ENCODE measurements at regions not wholly inside any gene's neighbourhood (a gene's known extent, or its start where the extent isn't known, plus 50 kb on each side); places are given as distances from the start of the nearest gene placed in this dataset.

- Histone ChIP-seq H3K9me3 (ENCODE audit: insufficient read depth, low read length) (no peaks in the 10 kb centered on the region), H3K4me3 (ENCODE audit: insufficient read length, low read depth) (no peak overlapping the region), H3K27me3 (ENCODE audit: insufficient read depth, insufficient read length) (no peaks in the 10 kb centered on the region), H3K36me3 (ENCODE audit: insufficient read depth, insufficient read length, low read length) (no peaks in the 10 kb centered on the region), H3K9ac (ENCODE audit: insufficient read length, low read depth) (no peak overlapping the region), H3K4me1 (ENCODE audit: insufficient read depth, insufficient read length) (no peaks in the 10 kb centered on the region)
- TF ChIP-seq ZNF274 (IDR thresholded peaks at IDR 0.05; ENCODE audit: low read depth, low read length), result no peak
- TF ChIP-seq YY1 (IDR thresholded peaks at IDR 0.05; ENCODE audit: insufficient read depth, insufficient read length), result no peak
- TF ChIP-seq SUZ12 (IDR thresholded peaks at IDR 0.05; ENCODE audit: extremely low read depth, insufficient read depth, insufficient read length), result no peak
- no peak for DNase-seq (ENCODE audit: low read depth, low spot score)
Measured at GRCh38 chr4:181613200-181613599, 630.0 kb upstream of the TENM3 start.

- Histone ChIP-seq H3K9me3 (ENCODE audit: insufficient read depth, low read length) (no peaks in the 10 kb centered on the region), H3K36me3 (ENCODE audit: insufficient read depth, insufficient read length, low read length) (no peaks in the 10 kb centered on the region), H3K9ac (ENCODE audit: insufficient read length, low read depth) (no peak overlapping the region), H3K4me3 (ENCODE audit: insufficient read length, low read depth) (no peak overlapping the region), H3K27me3 (ENCODE audit: insufficient read depth, insufficient read length) (no peaks in the 10 kb centered on the region), H3K4me1 (ENCODE audit: insufficient read depth, insufficient read length) (no peaks in the 10 kb centered on the region)
- TF ChIP-seq YY1 (IDR thresholded peaks at IDR 0.05; ENCODE audit: insufficient read depth, insufficient read length), result no peak
- TF ChIP-seq ZNF274 (IDR thresholded peaks at IDR 0.05; ENCODE audit: low read depth, low read length), result no peak
- TF ChIP-seq SUZ12 (IDR thresholded peaks at IDR 0.05; ENCODE audit: extremely low read depth, insufficient read depth, insufficient read length), result no peak
- no peak for DNase-seq (ENCODE audit: low read depth, low spot score)
Measured at GRCh38 chr4:181618038-181618618, 625.1 kb upstream of the TENM3 start.

- DNase-seq (ENCODE audit: low read depth, low spot score), result no peak
- Histone ChIP-seq H3K9ac (ENCODE audit: insufficient read length, low read depth) (no peak overlapping the region), H3K27me3 (ENCODE audit: insufficient read depth, insufficient read length) (no peaks in the 10 kb centered on the region), H3K36me3 (ENCODE audit: insufficient read depth, insufficient read length, low read length) (no peaks in the 10 kb centered on the region), H3K9me3 (ENCODE audit: insufficient read depth, low read length) (no peaks in the 10 kb centered on the region), H3K4me1 (ENCODE audit: insufficient read depth, insufficient read length) (no peaks in the 10 kb centered on the region), H3K4me3 (ENCODE audit: insufficient read length, low read depth) (no peak overlapping the region)
- TF ChIP-seq ZNF274 (IDR thresholded peaks at IDR 0.05; ENCODE audit: low read depth, low read length) (no peak), SUZ12 (IDR thresholded peaks at IDR 0.05; ENCODE audit: extremely low read depth, insufficient read depth, insufficient read length) (no peak), YY1 (IDR thresholded peaks at IDR 0.05; ENCODE audit: insufficient read depth, insufficient read length) (no peak)
Measured at GRCh38 chr4:181618896-181619295, 624.3 kb upstream of the TENM3 start.

GRCh38 chr4:181619651-181620050 lies 623.6 kb upstream of the TENM3 start:
- DNase-seq (ENCODE audit: low read depth, low spot score), result no peak
- TF ChIP-seq ZNF274 (IDR thresholded peaks at IDR 0.05; ENCODE audit: low read depth, low read length), result no peak
- TF ChIP-seq SUZ12 (IDR thresholded peaks at IDR 0.05; ENCODE audit: extremely low read depth, insufficient read depth, insufficient read length), result no peak
- TF ChIP-seq YY1 (IDR thresholded peaks at IDR 0.05; ENCODE audit: insufficient read depth, insufficient read length), result no peak
- Histone ChIP-seq H3K4me3 (ENCODE audit: insufficient read length, low read depth) (no peak overlapping the region), H3K36me3 (ENCODE audit: insufficient read depth, insufficient read length, low read length) (no peaks in the 10 kb centered on the region), H3K9me3 (ENCODE audit: insufficient read depth, low read length) (no peaks in the 10 kb centered on the region), H3K4me1 (ENCODE audit: insufficient read depth, insufficient read length) (no peaks in the 10 kb centered on the region), H3K9ac (ENCODE audit: insufficient read length, low read depth) (no peak overlapping the region), H3K27me3 (ENCODE audit: insufficient read depth, insufficient read length) (no peaks in the 10 kb centered on the region)

- no peak for DNase-seq (ENCODE audit: low read depth, low spot score)
- no peak for TF ChIP-seq YY1 (IDR thresholded peaks at IDR 0.05; ENCODE audit: insufficient read depth, insufficient read length)
- no peak overlapping the region for H3K9ac ChIP-seq (ENCODE audit: insufficient read length, low read depth)
- H3K36me3 ChIP-seq (ENCODE audit: insufficient read depth, insufficient read length, low read length), result no peaks in the 10 kb centered on the region
- H3K4me3 ChIP-seq (ENCODE audit: insufficient read length, low read depth), result no peak overlapping the region
- no peaks in the 10 kb centered on the region for H3K4me1 ChIP-seq (ENCODE audit: insufficient read depth, insufficient read length)
- no peaks in the 10 kb centered on the region for H3K27me3 ChIP-seq (ENCODE audit: insufficient read depth, insufficient read length)
- H3K9me3 ChIP-seq (ENCODE audit: insufficient read depth, low read length), result no peaks in the 10 kb centered on the region
Measured at GRCh38 chr4:181637186-181638105, 605.8 kb upstream of the TENM3 start.

- TF ChIP-seq SUZ12 (IDR thresholded peaks at IDR 0.05; ENCODE audit: extremely low read depth, insufficient read depth, insufficient read length), result no peak
- no peak for TF ChIP-seq YY1 (IDR thresholded peaks at IDR 0.05; ENCODE audit: insufficient read depth, insufficient read length)
- no peak for TF ChIP-seq ZNF274 (IDR thresholded peaks at IDR 0.05; ENCODE audit: low read depth, low read length)
- H3K36me3 ChIP-seq (ENCODE audit: insufficient read depth, insufficient read length, low read length), result no peaks in the 10 kb centered on the region
- DNase-seq (ENCODE audit: low read depth, low spot score), result no peak
Measured at GRCh38 chr4:181643466-181643865, 599.7 kb upstream of the TENM3 start.

GRCh38 chr4:181645489-181645888 lies 597.7 kb upstream of the TENM3 start:
- Histone ChIP-seq H3K9ac (ENCODE audit: insufficient read length, low read depth) (no peak overlapping the region), H3K27me3 (ENCODE audit: insufficient read depth, insufficient read length) (no peaks in the 10 kb centered on the region), H3K9me3 (ENCODE audit: insufficient read depth, low read length) (no peaks in the 10 kb centered on the region), H3K4me3 (ENCODE audit: insufficient read length, low read depth) (no peak overlapping the region), H3K4me1 (ENCODE audit: insufficient read depth, insufficient read length) (no peaks in the 10 kb centered on the region), H3K36me3 (ENCODE audit: insufficient read depth, insufficient read length, low read length) (no peaks in the 10 kb centered on the region)
- no peak for DNase-seq (ENCODE audit: low read depth, low spot score)
- TF ChIP-seq ZNF274 (IDR thresholded peaks at IDR 0.05; ENCODE audit: low read depth, low read length) (no peak), YY1 (IDR thresholded peaks at IDR 0.05; ENCODE audit: insufficient read depth, insufficient read length) (no peak), SUZ12 (IDR thresholded peaks at IDR 0.05; ENCODE audit: extremely low read depth, insufficient read depth, insufficient read length) (no peak)

More at GRCh38 chr4:181643466-181643865, 599.7 kb upstream of the TENM3 start:
- H3K4me1 ChIP-seq (ENCODE audit: insufficient read depth, insufficient read length), result no peaks in the 10 kb centered on the region
- H3K9ac ChIP-seq (ENCODE audit: insufficient read length, low read depth), result no peak overlapping the region
- no peaks in the 10 kb centered on the region for H3K9me3 ChIP-seq (ENCODE audit: insufficient read depth, low read length)
- no peaks in the 10 kb centered on the region for H3K27me3 ChIP-seq (ENCODE audit: insufficient read depth, insufficient read length)
- no peak overlapping the region for H3K4me3 ChIP-seq (ENCODE audit: insufficient read length, low read depth)

Measured in NT2/D1 (cell line).